ENCODE measurements at regions not wholly inside any gene's neighbourhood (a gene's known extent, or its start where the extent isn't known, plus 50 kb on each side); places are given as distances from the start of the nearest gene placed in this dataset.

DNA sequence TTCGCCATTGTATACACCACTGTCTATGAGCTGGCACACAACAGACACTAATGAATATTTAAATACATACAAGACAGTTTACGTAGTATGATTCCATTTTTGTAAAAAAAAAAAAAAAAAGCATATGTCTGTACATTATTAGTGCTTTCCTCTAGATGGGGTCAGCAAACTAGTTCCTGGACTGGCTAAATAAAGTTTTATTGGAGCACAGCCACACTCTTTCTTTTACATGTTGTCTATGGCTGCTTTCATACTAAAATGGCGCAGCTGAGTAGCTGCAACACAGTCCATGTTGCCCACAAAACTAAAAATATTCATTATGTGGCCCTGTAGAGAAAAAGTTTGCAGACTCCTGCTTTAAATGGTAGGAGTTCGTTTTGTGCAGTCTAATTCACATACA lies 70.7 kb upstream of the FRMD4B start:
- no peak for DNase-seq (ENCODE audit: low read depth)
- no peak overlapping the region for H3K4me3 ChIP-seq (ENCODE audit: low read depth, low read length)
- no peak for TF ChIP-seq CTCF (conservative IDR thresholded peaks at IDR 0.05; ENCODE audit: low read depth, low read length)

GRCh38 chr3:69454204-69454787 lies 68.4 kb upstream of the FRMD4B start:
- DNase-seq (ENCODE audit: low read depth), result no peak
- H3K4me3 ChIP-seq (ENCODE audit: low read depth, low read length), result no peak overlapping the region
- no peak for TF ChIP-seq CTCF (conservative IDR thresholded peaks at IDR 0.05; ENCODE audit: low read depth, low read length)

DNA sequence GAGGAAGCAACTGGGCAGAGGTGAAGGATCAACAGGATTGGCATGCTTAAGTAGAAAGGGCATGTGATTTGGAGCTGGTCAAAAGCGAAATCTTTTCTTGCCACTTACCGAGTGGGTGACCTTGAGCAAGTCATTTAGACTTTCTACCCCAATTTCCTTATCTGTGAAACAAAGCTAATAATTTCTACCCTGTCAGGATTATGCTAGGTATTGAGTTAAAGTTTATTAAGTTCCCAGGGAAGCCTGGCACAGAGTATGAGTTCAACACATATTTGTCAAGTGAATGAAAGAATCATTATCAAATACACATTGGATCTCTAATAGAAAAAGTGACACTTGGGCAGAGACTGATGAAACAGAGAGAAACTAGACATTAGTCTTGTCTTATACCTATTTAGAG lies 66.4 kb upstream of the FRMD4B start:
- DNase-seq (ENCODE audit: low read depth), result no peak
- TF ChIP-seq CTCF (conservative IDR thresholded peaks at IDR 0.05; ENCODE audit: low read depth, low read length), result no peak
- H3K4me3 ChIP-seq (ENCODE audit: low read depth, low read length), result no peak overlapping the region

DNA sequence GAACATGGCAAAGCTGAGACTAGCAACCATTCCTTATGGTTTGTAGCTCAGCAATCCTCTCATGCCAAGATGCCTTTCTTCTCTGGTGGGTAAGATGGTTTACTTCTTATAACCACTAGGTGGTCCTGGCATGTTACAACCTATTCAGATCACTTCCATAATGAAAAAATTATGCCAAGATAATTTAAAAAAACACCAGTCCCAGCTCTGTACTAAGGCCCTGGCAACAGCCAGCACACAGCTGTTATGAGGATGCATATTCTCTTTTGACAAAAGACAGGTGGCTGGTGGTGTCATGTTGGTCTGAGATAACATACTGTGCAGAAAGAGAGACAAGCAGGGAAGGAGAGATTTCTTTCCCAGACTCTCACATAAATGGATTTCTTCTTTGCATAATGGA lies 65.7 kb upstream of the FRMD4B start:
- H3K4me3 ChIP-seq (ENCODE audit: low read depth, low read length), result no peak overlapping the region
- no peak for DNase-seq (ENCODE audit: low read depth)
- peak; percentile 24 for TF ChIP-seq CTCF (conservative IDR thresholded peaks at IDR 0.05; ENCODE audit: low read depth, low read length)

DNA sequence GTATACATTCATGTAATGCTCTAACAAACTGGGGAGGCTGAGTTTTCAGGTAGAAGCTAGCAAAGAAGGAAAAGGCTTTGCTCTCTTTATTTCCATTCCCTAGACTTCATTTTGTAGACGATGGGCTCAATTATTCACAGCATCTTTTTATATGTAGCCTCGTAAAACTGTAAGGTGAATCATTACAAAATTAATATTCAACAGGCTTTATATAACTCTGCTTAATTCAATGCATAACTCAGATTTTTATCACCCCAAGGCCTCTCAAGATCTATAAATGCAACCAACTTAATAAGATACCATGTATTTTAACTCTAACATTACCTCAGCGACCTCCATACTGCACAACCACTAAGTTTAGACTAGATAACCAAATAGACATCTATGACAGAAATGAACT lies 63.0 kb upstream of the FRMD4B start:
- no peak for DNase-seq (ENCODE audit: low read depth)
- no peak for TF ChIP-seq CTCF (conservative IDR thresholded peaks at IDR 0.05; ENCODE audit: low read depth, low read length)
- no peak overlapping the region for H3K4me3 ChIP-seq (ENCODE audit: low read depth, low read length)

GRCh38 chr3:69446402-69447072 lies 60.6 kb upstream of the FRMD4B start:
- no peak for TF ChIP-seq CTCF (conservative IDR thresholded peaks at IDR 0.05; ENCODE audit: low read depth, low read length)
- DNase-seq (ENCODE audit: low read depth), result no peak
- H3K4me3 ChIP-seq (ENCODE audit: low read depth, low read length), result no peak overlapping the region

- TF ChIP-seq CTCF (conservative IDR thresholded peaks at IDR 0.05; ENCODE audit: low read depth, low read length), result no peak
- H3K4me3 ChIP-seq (ENCODE audit: low read depth, low read length), result no peak overlapping the region
- DNase-seq (ENCODE audit: low read depth), result no peak
These were observed 59.6 kb upstream of the FRMD4B start for GRCh38 chr3:69445498-69445897.

Data from epithelial cell of proximal tubule (primary cell).